GM12874 (cell line): ENCODE measurements at regions not wholly inside any gene's neighbourhood (a gene's known extent, or its start where the extent isn't known, plus 50 kb on each side); places are given as distances from the start of the nearest gene placed in this dataset.

ENCODE experiments used
- CTCF ChIP-seq: IDR thresholded peaks from 2 replicates; pipeline ENCODE4 v1.5.1; 2011; ENCODE audit warnings: low read depth, mild to moderate bottlenecking, control low read depth, low read length, moderate library complexity; ENCODE audit not compliant: insufficient read depth

DNA sequence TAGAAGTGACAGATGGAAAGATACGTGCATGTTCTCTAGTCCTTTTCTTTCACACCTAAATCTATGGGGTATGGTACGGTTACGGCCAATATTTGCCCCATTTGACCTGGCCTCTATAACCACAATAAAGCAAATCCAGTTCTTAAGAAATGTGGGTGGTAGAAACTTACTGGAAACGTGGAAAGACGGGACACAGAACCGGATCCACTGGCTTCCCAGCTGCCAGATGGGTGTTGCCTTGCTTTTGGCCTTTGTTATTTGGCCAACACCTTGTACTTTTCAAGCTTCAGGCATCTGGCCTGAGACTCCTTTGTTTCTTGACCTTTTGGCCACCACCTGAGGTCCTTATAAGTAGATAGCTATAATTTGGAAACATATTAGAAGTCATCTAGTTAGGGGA is 635.9 kb downstream of the SLC4A3 start:
- TF ChIP-seq CTCF: no peak

DNA sequence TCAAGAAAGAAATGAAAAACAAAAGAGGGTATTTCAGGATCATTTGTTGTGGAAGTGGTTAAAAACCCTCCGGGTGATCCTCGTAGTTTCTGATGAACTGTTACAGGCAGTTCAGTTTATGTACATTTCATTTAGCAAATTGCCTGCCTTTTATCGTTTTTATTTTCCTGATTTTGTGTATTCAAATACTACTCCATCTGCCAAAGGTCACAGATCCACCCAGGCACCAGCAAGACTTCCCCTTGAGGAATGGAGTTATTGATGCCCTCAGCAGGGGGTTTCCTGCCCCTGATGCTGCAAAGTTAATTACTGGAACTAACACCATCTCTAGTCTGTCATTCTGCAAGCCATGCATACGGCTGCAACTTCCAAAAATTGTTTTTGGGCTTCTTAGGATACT is 641.9 kb downstream of the SLC4A3 start:
- no peak for TF ChIP-seq CTCF

GRCh38 chr2:220270481-220271070 is 643.1 kb downstream of the SLC4A3 start:
- TF ChIP-seq CTCF: no peak

DNA sequence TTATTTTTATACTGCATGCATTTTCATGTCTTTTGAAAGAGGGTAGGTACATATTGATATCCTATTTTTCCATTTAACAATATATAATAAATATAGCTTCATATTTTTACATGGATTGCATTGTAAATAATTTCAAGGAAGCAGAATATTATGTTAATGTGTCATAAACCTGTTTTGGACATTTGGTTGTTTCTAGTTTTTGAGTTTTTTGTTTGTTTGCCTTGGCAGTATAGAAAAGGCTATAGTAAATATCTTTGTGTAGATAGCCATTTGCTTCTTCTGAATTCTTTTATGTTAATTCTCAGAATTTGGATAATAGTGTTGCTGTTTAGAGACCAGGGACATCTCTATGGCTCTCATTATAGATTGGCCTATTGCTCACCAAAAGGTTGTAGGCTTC is 645.2 kb downstream of the SLC4A3 start:
- TF ChIP-seq CTCF: no peak

DNA sequence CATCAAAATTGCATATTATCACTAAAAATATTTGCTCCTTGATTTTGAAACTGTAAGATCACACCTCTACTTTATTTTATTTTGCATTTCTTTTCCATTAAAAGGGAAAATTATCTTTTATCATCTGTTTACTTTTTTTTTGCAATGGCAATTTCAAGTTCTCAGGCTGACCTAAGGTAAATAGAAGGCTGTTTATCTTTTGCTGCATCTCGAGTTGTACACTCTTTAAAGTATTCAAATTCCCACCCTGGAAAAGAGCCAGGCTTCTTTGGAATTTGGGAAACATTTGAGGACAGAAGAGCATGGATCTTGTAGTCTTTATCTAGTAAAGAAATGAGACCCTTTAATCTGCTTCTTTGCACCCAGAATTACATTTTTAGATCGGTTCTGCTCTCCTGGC is 645.7 kb downstream of the SLC4A3 start:
- TF ChIP-seq CTCF: no peak

DNA sequence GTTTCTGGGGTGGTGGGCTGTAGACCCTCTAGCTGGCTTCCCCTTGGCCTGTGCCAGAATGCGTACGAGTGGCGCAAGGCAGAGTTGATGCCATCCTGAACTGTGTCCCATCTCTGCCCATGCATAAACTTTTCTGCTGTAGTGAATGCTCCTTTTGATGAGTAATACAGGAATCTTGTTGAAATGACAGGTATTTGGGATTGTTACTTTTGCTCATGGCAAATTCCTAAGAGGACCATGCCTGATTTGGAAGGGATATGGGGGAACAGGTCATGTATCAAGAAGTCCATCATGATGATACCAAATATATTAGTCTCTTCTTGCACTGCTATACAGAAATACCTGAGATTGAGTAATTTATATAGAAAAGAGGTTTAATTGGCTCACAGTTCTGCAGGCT is 648.0 kb downstream of the SLC4A3 start:
- no peak for TF ChIP-seq CTCF

- no peak for TF ChIP-seq CTCF
These were observed 649.5 kb downstream of the SLC4A3 start for GRCh38 chr2:220276741-220277444.
